ENCODE measurements at regions not wholly inside any gene's neighbourhood (a gene's known extent, or its start where the extent isn't known, plus 50 kb on each side); places are given as distances from the start of the nearest gene placed in this dataset.

- Histone ChIP-seq H3K4me1 (ENCODE audit: control insufficient read depth in 1 of 2, insufficient read depth in 2 of 2, low read length in 2 of 2) (no peaks in the 10 kb centered on the region), H3K27ac (ENCODE audit: low read length) (no peak overlapping the region)
Measured at GRCh38 chr1:217012659-217013058, 289.4 kb upstream of the ESRRG start.

GRCh38 chr1:217011097-217011496 lies 287.9 kb upstream of the ESRRG start:
- no peak overlapping the region for H3K27ac ChIP-seq (ENCODE audit: low read length)

More at GRCh38 chr1:217012659-217013058, 289.4 kb upstream of the ESRRG start:
- no peaks in the 10 kb centered on the region for H3K27me3 ChIP-seq (ENCODE audit: low read depth, low read length)
- H3K4me3 ChIP-seq (ENCODE audit: low read depth in 1 of 2, low read length in 2 of 2), result no peak overlapping the region
- no peaks in the 10 kb centered on the region for H3K36me3 ChIP-seq (ENCODE audit: control insufficient read depth in 1 of 2, insufficient read depth in 2 of 2, low read length in 2 of 2)
- no peaks in the 10 kb centered on the region for H3K9me3 ChIP-seq (ENCODE audit: control insufficient read depth in 1 of 2, low read length in 2 of 2)

GRCh38 chr1:217010253-217010652 lies 287.0 kb upstream of the ESRRG start:
- Histone ChIP-seq H3K27me3 (ENCODE audit: low read depth, low read length) (no peaks in the 10 kb centered on the region), H3K4me3 (ENCODE audit: low read depth in 1 of 2, low read length in 2 of 2) (no peak overlapping the region), H3K9me3 (ENCODE audit: control insufficient read depth in 1 of 2, low read length in 2 of 2) (no peaks in the 10 kb centered on the region), H3K4me1 (ENCODE audit: control insufficient read depth in 1 of 2, insufficient read depth in 2 of 2, low read length in 2 of 2) (no peaks in the 10 kb centered on the region), H3K36me3 (ENCODE audit: control insufficient read depth in 1 of 2, insufficient read depth in 2 of 2, low read length in 2 of 2) (no peaks in the 10 kb centered on the region), H3K27ac (ENCODE audit: low read length) (no peak overlapping the region)

More at GRCh38 chr1:217011097-217011496, 287.9 kb upstream of the ESRRG start:
- H3K9me3 ChIP-seq (ENCODE audit: control insufficient read depth in 1 of 2, low read length in 2 of 2), result no peaks in the 10 kb centered on the region
- H3K36me3 ChIP-seq (ENCODE audit: control insufficient read depth in 1 of 2, insufficient read depth in 2 of 2, low read length in 2 of 2), result no peaks in the 10 kb centered on the region
- H3K27me3 ChIP-seq (ENCODE audit: low read depth, low read length), result no peaks in the 10 kb centered on the region
- no peak overlapping the region for H3K4me3 ChIP-seq (ENCODE audit: low read depth in 1 of 2, low read length in 2 of 2)
- H3K4me1 ChIP-seq (ENCODE audit: control insufficient read depth in 1 of 2, insufficient read depth in 2 of 2, low read length in 2 of 2), result no peaks in the 10 kb centered on the region

- H3K9me3 ChIP-seq (ENCODE audit: control insufficient read depth in 1 of 2, low read length in 2 of 2), result no peaks in the 10 kb centered on the region
- H3K4me1 ChIP-seq (ENCODE audit: control insufficient read depth in 1 of 2, insufficient read depth in 2 of 2, low read length in 2 of 2), result no peaks in the 10 kb centered on the region
- H3K27ac ChIP-seq (ENCODE audit: low read length), result no peak overlapping the region
- H3K4me3 ChIP-seq (ENCODE audit: low read depth in 1 of 2, low read length in 2 of 2), result no peak overlapping the region
- no peaks in the 10 kb centered on the region for H3K27me3 ChIP-seq (ENCODE audit: low read depth, low read length)
- no peaks in the 10 kb centered on the region for H3K36me3 ChIP-seq (ENCODE audit: control insufficient read depth in 1 of 2, insufficient read depth in 2 of 2, low read length in 2 of 2)
Measured at GRCh38 chr1:217009376-217009775, 286.1 kb upstream of the ESRRG start.

- no peak overlapping the region for H3K27ac ChIP-seq (ENCODE audit: low read length)
- H3K36me3 ChIP-seq (ENCODE audit: control insufficient read depth in 1 of 2, insufficient read depth in 2 of 2, low read length in 2 of 2), result no peaks in the 10 kb centered on the region
- no peak overlapping the region for H3K4me3 ChIP-seq (ENCODE audit: low read depth in 1 of 2, low read length in 2 of 2)
- no peaks in the 10 kb centered on the region for H3K9me3 ChIP-seq (ENCODE audit: control insufficient read depth in 1 of 2, low read length in 2 of 2)
- no peaks in the 10 kb centered on the region for H3K4me1 ChIP-seq (ENCODE audit: control insufficient read depth in 1 of 2, insufficient read depth in 2 of 2, low read length in 2 of 2)
- no peaks in the 10 kb centered on the region for H3K27me3 ChIP-seq (ENCODE audit: low read depth, low read length)
Measured at GRCh38 chr1:217004776-217005436, 281.7 kb upstream of the ESRRG start.

GRCh38 chr1:217003355-217003754 lies 280.1 kb upstream of the ESRRG start:
- no peaks in the 10 kb centered on the region for H3K36me3 ChIP-seq (ENCODE audit: control insufficient read depth in 1 of 2, insufficient read depth in 2 of 2, low read length in 2 of 2)
- H3K27me3 ChIP-seq (ENCODE audit: low read depth, low read length), result no peaks in the 10 kb centered on the region
- no peaks in the 10 kb centered on the region for H3K4me1 ChIP-seq (ENCODE audit: control insufficient read depth in 1 of 2, insufficient read depth in 2 of 2, low read length in 2 of 2)
- H3K4me3 ChIP-seq (ENCODE audit: low read depth in 1 of 2, low read length in 2 of 2), result no peak overlapping the region
- H3K9me3 ChIP-seq (ENCODE audit: control insufficient read depth in 1 of 2, low read length in 2 of 2), result no peaks in the 10 kb centered on the region
- H3K27ac ChIP-seq (ENCODE audit: low read length), result no peak overlapping the region

GRCh38 chr1:216997831-216998230 lies 274.6 kb upstream of the ESRRG start:
- no peak overlapping the region for H3K4me3 ChIP-seq (ENCODE audit: low read depth in 1 of 2, low read length in 2 of 2)

GRCh38 chr1:216997069-216997468 lies 273.8 kb upstream of the ESRRG start:
- H3K4me1 ChIP-seq (ENCODE audit: control insufficient read depth in 1 of 2, insufficient read depth in 2 of 2, low read length in 2 of 2), result no peaks in the 10 kb centered on the region
- no peaks in the 10 kb centered on the region for H3K27me3 ChIP-seq (ENCODE audit: low read depth, low read length)
- H3K9me3 ChIP-seq (ENCODE audit: control insufficient read depth in 1 of 2, low read length in 2 of 2), result no peaks in the 10 kb centered on the region
- no peaks in the 10 kb centered on the region for H3K36me3 ChIP-seq (ENCODE audit: control insufficient read depth in 1 of 2, insufficient read depth in 2 of 2, low read length in 2 of 2)
- no peak overlapping the region for H3K27ac ChIP-seq (ENCODE audit: low read length)
- no peak overlapping the region for H3K4me3 ChIP-seq (ENCODE audit: low read depth in 1 of 2, low read length in 2 of 2)

More at GRCh38 chr1:216997831-216998230, 274.6 kb upstream of the ESRRG start:
- Histone ChIP-seq H3K27ac (ENCODE audit: low read length) (no peak overlapping the region), H3K27me3 (ENCODE audit: low read depth, low read length) (no peaks in the 10 kb centered on the region), H3K9me3 (ENCODE audit: control insufficient read depth in 1 of 2, low read length in 2 of 2) (no peaks in the 10 kb centered on the region), H3K4me1 (ENCODE audit: control insufficient read depth in 1 of 2, insufficient read depth in 2 of 2, low read length in 2 of 2) (no peaks in the 10 kb centered on the region), H3K36me3 (ENCODE audit: control insufficient read depth in 1 of 2, insufficient read depth in 2 of 2, low read length in 2 of 2) (no peaks in the 10 kb centered on the region)

- Histone ChIP-seq H3K27me3 (ENCODE audit: low read depth, low read length) (no peaks in the 10 kb centered on the region), H3K36me3 (ENCODE audit: control insufficient read depth in 1 of 2, insufficient read depth in 2 of 2, low read length in 2 of 2) (no peaks in the 10 kb centered on the region)
Measured at GRCh38 chr1:216984536-216984935, 261.3 kb upstream of the ESRRG start.

GRCh38 chr1:216983823-216984222 lies 260.6 kb upstream of the ESRRG start:
- H3K4me3 ChIP-seq (ENCODE audit: low read depth in 1 of 2, low read length in 2 of 2), result no peak overlapping the region
- no peaks in the 10 kb centered on the region for H3K27me3 ChIP-seq (ENCODE audit: low read depth, low read length)
- H3K27ac ChIP-seq (ENCODE audit: low read length), result no peak overlapping the region
- no peaks in the 10 kb centered on the region for H3K36me3 ChIP-seq (ENCODE audit: control insufficient read depth in 1 of 2, insufficient read depth in 2 of 2, low read length in 2 of 2)
- H3K9me3 ChIP-seq (ENCODE audit: control insufficient read depth in 1 of 2, low read length in 2 of 2), result no peaks in the 10 kb centered on the region
- H3K4me1 ChIP-seq (ENCODE audit: control insufficient read depth in 1 of 2, insufficient read depth in 2 of 2, low read length in 2 of 2), result no peaks in the 10 kb centered on the region

More at GRCh38 chr1:216984536-216984935, 261.3 kb upstream of the ESRRG start:
- Histone ChIP-seq H3K4me3 (ENCODE audit: low read depth in 1 of 2, low read length in 2 of 2) (no peak overlapping the region), H3K9me3 (ENCODE audit: control insufficient read depth in 1 of 2, low read length in 2 of 2) (no peaks in the 10 kb centered on the region), H3K27ac (ENCODE audit: low read length) (no peak overlapping the region), H3K4me1 (ENCODE audit: control insufficient read depth in 1 of 2, insufficient read depth in 2 of 2, low read length in 2 of 2) (no peaks in the 10 kb centered on the region)

- H3K4me3 ChIP-seq (ENCODE audit: low read depth in 1 of 2, low read length in 2 of 2), result no peak overlapping the region
- H3K27me3 ChIP-seq (ENCODE audit: low read depth, low read length), result no peaks in the 10 kb centered on the region
- H3K27ac ChIP-seq (ENCODE audit: low read length), result no peak overlapping the region
- H3K4me1 ChIP-seq (ENCODE audit: control insufficient read depth in 1 of 2, insufficient read depth in 2 of 2, low read length in 2 of 2), result no peaks in the 10 kb centered on the region
- no peaks in the 10 kb centered on the region for H3K36me3 ChIP-seq (ENCODE audit: control insufficient read depth in 1 of 2, insufficient read depth in 2 of 2, low read length in 2 of 2)
- no peaks in the 10 kb centered on the region for H3K9me3 ChIP-seq (ENCODE audit: control insufficient read depth in 1 of 2, low read length in 2 of 2)
Measured at GRCh38 chr1:216961516-216961915, 238.3 kb upstream of the ESRRG start.

- no peak overlapping the region for H3K27ac ChIP-seq (ENCODE audit: low read length)
- no peaks in the 10 kb centered on the region for H3K4me1 ChIP-seq (ENCODE audit: control insufficient read depth in 1 of 2, insufficient read depth in 2 of 2, low read length in 2 of 2)
- no peaks in the 10 kb centered on the region for H3K9me3 ChIP-seq (ENCODE audit: control insufficient read depth in 1 of 2, low read length in 2 of 2)
- H3K27me3 ChIP-seq (ENCODE audit: low read depth, low read length), result no peaks in the 10 kb centered on the region
- no peak overlapping the region for H3K4me3 ChIP-seq (ENCODE audit: low read depth in 1 of 2, low read length in 2 of 2)
- H3K36me3 ChIP-seq (ENCODE audit: control insufficient read depth in 1 of 2, insufficient read depth in 2 of 2, low read length in 2 of 2), result no peaks in the 10 kb centered on the region
Measured at GRCh38 chr1:216960716-216961115, 237.5 kb upstream of the ESRRG start.

Data from muscle layer of duodenum (tissue), 2 donors.